GM18867 (cell line): ENCODE measurements at regions not wholly inside any gene's neighbourhood (a gene's known extent, or its start where the extent isn't known, plus 50 kb on each side); places are given as distances from the start of the nearest gene placed in this dataset.
"Not testable (repeated sequence)": the region's sequence is repeated elsewhere in the genome, so short reads cannot be mapped to it uniquely, and the experiment has no call there.

Experiments
- ATAC-seq: cut with Tn5 transposase; IDR thresholded peaks from one replicate; pipeline ENCODE4 v1.9.1; 2021; ENCODE audit warnings: mild to moderate bottlenecking, moderate library complexity; ENCODE audit not compliant: unreplicated experiment

DNA sequence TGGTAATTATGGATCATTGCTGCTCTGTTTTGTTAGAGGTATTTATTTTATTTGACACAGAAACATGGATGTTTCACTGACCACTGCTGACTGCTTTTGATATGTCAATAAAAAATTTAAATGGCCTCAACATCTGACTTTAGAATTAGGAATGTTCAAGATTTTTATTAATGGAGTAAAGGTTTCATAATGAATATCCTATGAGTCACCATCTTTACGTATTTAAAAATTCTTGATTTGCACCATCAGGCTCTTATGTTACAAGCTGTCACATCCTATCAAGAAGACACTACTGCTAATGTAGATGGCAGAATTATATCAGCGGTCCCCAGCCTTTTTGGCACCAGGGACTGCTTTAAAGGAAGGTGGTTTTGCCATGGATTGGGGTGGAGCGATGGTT, 578.7 kb upstream of the NRP1 start:
- ATAC-seq = no peak

DNA sequence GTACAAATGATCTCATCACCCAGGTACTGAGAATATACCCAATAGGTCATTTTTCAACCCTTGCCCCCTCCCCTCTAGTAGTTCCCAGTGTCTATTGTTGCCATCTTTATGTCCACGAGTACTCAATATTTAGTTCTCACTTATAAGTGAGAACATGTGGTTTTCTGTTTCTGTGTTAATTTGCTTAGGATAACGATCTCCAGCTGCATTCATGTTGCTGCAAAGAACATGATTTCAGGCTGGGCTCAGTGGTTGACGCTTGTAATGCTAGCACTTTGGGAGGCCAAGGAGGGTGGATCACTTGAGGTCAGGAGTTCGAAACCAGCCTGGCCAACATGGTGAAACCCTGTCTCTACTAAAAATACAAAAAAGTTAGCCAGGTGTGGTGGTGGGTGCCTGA, 575.0 kb upstream of the NRP1 start:
- not testable (repeated sequence) for ATAC-seq

DNA sequence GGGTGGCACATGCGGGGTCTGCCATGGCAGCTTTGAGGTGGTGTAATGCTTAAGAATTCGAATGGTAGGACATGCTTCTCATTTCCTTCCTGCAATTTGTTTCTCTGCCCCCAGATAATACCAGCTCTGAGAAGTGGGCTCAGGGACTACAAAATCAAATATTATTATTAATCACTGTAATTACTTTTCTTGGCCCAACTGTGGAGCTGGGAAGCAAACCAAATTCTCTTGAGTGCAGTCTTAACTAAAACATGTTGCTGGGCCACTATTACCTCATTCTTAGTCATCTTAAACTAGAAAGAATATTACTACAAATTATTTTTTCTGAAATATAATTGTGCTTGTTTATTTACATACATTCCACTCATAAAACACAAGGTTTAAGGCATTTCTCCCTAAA, 566.7 kb upstream of the NRP1 start:
- no peak for ATAC-seq

DNA sequence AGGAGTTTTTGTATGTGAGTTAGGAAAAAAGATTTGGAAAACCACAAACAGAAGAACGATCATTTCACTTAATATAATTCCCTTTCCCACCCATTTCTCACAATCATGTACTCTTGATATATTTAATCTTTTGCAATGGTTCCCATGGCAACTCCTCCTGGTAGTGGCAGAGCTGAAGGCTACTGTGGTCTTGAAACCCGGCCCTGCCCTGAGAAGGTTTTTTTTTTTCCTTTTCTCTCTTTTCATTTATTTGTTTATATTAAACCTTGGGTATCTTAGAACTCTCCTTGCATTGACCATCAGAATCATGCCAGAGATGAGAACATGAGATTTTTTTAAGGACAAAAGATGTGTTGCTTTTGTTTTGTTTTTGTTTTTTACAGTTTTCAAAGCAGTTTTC, 566.1 kb upstream of the NRP1 start:
- ATAC-seq = no peak

DNA sequence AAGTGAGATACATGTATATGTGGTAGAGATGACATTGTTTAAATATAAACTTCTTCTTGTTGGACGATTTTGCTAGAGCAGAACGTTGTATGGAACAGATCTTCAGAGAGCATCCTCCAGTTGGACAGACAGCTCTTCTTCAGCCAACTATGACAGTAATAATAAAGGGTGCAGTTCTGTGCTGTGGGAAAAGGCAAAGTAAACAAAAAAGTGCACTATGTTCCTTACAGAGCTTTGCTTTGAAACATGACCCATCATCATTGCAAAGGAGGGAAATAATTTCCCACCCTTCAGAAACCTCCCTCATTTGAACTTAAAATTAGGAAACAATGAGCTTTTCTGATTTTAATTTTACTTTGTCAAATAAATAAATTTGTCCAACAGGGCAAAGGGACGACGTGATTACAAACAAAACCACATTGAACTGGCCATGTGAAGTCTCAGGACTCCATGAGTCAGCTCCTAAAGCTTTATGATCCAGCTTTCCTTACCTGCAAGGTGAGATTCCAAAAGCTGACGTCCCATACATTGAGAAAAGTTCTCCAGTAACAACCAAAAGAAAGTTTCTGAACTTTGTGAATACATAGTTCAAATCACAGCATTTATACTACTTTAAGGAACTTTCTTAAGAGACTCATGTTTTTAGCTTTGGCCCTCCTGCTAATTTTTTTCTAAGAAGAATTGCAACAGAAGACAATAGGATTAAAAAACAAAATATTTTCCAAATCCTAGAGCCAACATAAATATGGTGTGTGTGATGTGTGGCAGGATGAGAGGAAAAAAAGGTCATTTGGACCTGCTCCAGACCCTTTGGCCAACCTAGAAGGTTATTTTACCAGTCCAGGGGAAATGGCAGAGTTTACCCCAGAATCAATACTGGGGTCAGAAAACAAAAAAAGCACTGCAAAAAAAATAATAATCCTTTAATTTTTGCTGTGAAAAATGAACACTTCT, 565.4 kb upstream of the NRP1 start:
- no peak for ATAC-seq

DNA sequence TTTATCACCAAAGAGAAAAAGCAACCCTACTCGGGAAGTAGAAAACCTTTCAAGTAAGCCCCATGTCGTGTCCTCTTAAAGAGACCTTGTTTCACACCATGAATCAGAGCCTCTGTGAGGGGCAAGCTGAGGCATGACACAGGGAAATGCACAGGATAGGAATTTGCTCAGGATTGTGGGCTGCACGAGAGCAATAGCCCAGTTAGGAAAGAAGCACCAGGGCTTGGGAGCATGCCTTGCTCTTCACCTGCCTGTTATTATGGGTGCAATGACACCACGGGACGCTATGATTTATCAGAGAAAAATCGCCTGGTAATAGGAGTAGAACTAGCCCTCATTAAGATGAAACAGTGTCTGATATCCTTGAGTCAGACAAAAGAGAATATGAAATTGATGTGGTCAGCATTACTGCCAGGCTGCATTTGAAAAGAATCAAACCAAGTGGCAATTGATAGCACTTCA, 562.9 kb upstream of the NRP1 start:
- ATAC-seq = no peak

DNA sequence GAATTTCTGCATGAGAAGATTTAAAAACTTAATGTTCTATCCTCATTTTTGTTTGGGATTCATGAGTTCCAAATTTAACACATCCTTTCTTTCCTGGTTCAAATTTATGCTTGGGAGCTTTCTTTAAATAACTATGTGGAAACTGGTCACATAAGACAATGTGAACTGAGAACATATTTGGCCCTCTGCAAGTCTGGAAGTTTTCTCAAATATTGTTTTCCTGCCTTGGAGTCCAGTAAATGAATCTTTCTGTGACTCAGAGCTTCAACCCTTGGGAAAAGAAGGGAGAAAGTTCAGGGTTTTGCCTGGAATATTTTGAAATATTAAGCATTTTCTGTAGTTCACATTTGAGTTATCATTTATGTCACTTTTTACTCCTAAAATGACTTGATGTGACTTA, 559.0 kb upstream of the NRP1 start:
- no peak for ATAC-seq

DNA sequence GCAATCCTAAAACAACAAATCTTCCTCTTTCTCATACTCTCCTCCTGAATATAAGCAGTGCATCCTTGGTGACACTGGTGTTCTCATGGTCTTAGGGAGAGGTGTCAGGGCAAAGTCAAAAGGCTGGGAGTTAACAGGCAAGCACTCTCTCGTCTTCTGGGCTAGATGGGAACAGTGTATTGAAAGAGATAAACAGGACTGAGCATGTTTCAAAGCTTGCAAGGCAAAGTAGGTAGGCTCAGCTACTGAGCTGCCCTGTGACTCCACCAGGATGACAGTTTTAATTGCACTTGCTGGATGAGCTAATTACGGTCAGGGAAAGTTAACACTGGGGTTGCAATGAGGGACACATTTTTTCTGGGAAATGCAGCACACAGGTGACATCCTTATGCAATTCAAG, 554.9 kb upstream of the NRP1 start:
- ATAC-seq = no peak

DNA sequence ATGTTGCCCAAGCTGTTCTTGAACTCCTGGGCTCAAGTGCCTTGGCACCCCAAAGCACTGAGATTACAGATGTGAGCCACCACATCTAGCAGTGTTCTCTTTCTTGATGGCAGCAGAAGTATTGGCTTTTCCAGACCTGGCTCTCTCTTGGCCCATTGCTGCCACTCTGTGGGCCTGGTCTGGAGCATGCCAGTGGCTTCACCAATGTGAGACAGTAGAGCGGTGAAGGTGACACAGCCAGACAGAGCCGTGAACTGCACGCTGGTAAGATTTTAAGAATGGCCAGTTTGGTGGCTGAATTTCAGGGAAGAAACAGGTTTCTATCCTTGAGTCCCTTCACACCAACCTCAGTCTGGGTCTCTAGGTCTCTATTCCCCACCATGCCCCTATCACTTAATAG, 552.7 kb upstream of the NRP1 start:
- ATAC-seq = no peak

DNA sequence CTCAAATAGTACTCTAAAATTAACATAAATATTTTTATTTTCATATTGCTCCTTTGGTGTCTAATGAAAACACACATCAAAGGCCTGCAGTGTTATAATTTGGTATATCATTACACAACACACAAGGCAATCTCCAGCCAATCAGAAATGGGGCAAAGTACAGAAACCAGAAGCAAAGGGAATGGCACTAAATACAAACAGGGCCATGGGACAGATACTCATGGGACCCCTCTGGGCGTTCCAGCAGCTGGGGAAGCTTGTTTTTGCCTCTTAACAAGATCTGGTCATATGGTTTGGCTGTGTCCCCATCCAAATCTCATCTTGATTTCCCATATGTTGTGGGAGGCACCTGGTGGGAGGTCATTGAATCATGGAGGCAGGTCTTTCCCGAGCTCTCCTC, 551.8 kb upstream of the NRP1 start:
- ATAC-seq = no peak

DNA sequence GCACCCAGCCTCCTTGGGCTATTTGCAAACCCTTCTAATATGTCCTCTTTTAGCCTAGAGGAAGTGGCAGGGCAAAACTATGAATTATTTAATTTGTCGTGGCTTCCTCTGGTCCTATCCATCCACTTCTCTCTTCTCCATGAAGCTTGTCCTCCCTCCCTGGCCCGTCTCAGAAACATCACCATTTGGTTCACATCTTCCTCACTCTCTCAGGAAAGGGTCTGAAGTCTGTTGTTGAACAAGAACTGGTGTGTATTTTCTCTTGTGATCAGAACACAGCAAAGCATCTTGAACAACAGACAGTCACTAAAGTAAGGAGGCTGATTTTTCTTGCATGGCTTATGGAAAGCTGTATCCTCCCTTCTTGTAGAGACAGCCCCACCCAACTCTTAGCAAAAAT, 550.1 kb upstream of the NRP1 start:
- no peak for ATAC-seq

DNA sequence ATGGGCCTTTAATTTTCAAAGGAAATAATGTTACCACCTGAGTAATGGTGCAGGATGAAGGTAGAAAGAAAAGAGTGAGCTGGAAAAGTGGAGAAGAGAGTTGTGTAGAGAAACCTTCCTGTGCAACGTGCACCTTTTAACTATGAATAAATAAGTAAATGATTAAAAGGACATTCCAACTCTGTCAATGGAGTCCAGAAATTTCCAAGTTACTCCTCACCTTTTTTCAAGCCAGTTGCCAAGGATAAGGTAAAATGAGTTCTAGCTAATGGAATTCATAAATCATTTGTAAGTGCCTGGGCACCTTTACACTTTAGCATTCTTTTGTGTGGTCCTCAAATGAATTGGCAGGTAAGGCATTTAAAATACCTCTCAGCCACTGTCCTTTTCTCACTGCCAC, 549.4 kb upstream of the NRP1 start:
- no peak for ATAC-seq

DNA sequence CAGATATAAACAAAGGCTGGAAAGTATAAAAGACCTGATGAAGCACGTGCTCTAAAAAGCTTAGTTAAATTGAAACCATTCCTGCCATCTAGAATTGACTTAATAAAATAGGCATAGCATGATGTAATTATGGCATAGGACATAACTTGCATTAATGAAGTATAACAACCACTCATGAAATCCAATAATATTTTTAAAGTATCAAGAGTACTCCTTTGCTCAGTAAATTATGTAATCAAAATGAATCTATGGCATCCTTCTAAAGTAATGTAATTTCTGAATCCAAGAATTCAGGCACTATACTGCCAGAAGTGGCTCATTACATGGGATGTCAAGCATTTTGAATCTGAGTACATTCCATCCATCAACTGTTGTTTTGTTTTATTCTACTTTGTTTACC, 548.5 kb upstream of the NRP1 start:
- ATAC-seq = no peak

DNA sequence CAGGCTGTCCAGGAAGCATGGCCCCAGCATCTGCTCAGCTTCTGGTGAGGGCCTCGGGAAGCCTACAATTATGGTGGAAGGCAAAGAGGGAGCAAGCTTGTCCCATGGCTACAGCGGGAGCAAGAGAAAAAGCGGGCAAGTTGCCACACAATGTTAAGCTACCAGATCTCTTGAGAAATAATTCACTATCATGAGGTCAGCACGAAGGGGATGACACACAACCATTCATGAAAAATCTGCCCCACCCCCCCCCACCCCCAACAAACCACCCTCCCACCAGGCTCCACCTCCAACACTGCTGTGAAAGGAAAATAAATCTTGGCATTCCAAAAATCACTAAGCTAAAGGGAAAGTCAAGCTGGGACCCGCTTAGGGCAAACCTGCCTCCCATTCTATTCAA, 545.8 kb upstream of the NRP1 start:
- no peak for ATAC-seq

DNA sequence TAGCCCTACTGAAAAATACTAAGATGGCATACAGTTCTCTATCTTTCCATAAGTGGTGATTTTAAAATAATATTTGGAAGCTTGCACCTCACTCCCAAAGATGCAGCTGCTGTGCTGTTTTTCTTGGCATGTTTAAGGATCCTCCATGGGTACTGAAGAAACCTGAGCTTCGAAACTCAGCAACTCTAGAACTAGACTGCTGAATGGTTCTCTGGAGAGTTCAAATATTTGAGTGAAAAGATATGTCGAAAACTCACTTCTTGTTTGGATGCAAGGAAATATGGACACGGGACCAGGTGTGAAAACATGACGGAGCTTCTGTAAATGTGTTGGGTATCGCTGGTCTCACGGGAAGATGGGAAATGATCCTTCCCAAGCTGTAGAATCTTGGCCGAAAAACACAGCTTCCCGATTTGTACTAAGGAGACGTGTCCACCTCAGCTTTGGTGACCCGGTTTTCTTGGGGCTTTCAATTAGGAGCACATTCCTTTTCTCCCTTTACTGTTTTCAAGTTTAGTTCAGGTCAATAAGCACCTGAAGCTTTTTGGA, 543.8 kb upstream of the NRP1 start:
- no peak for ATAC-seq

DNA sequence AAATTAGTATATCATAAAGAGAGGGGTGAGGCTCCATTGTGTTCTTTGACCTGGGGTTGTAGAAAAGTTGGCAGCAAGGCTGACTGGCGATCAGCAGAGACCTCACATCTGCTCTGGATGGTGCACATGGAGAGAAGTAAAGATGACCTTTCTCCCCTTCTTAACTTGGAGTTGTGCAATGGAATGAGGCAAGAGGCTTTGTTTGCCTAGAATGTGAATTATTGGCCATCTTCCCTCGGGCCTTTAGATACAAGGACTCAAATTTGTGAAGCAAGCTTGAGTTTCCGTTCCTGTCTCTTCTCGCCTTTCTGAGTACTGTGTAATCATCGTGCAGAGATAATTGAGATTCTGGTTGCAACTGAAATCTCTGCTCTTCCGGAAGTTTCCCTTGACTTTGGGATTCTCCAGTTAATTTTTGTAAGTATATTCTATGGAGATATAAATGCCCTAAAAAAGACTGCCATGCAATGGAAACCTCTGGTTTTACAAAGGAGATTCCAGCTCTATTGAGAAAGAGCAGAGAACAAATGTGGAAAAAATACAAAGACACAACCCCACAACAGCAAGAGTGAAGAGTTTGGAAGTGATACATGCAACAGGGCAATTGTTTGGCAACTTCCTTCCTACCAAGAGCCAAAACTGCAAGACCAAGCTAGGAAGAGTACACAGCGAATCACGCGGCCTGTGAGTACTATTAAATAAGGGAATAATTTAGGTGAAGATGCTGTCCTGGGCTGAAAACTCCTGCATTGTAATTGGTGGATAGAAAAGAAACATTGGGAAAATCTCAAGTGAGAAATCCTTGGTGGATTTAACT, 542.3 kb upstream of the NRP1 start:
- ATAC-seq = no peak

DNA sequence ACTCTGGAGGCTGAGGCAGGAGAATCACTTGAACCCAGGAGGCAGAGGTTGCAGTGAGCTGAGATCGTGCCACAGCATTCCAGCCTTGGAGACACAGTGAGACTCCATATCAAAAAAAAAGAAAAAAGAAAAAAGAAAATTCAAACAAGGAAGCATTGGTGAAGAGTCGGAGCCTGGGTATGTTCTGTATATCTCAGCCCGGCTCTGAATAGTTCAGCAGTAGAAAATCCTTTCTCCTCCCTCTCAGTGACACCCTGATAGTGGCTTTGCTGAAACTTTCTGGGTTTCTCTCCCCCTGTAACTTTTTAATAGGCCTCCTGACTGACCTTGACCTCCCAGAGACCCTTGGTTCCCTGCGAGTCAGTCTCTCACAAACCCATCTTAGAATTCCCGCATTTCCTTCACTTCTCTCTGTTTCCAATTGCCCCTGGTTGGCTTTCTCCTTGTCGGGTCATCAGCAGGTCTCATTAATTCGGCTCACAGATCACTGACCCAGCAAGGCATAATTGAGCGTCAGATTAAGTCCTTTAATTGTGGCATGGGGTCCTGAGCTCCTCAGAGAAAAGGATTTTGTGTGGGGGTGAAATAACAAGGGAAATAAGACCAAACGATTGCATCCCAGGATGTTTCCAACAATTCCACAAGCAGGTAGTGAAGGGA, 541.6 kb upstream of the NRP1 start:
- no peak for ATAC-seq

DNA sequence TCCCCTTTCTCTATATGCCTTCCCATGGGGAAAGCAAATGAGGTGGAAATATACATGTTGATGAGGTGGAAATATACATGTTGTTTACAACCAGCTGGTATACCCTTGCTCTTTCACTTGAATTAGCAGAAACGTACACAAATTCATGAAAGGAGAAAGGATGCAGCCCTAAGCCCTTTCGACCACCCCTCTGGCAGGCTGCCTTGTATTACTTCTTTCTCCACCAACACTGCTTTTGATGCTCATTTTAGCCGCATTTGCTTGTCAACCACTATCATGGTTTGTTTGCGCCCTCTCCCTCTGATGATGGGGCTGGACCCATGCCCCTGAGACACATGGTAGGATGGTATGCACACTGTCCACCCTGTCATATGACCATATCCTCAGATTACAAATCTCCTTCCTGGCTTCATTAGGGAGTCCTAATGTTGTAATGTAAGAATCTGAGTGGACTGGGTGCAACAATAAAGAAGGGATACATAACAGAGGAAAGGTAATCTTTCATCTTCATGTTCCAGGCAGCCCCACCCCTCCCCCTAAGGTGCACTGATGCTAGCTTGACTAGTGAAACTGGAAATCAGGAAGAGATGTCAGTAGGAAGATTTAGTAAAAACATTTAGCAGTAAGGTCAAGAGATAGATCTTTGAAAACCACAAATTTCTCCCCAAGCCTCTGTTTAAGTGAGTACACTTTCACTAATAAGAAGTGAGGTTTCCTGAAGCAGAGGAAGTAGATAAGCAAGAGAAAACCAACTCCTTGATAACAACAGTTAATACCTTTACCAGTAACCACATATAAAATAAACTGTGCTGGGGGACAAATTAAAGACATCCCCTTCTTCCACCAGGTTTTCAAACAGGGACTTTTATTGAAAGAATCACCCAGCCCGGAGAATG, 536.8 kb upstream of the NRP1 start:
- no peak for ATAC-seq

DNA sequence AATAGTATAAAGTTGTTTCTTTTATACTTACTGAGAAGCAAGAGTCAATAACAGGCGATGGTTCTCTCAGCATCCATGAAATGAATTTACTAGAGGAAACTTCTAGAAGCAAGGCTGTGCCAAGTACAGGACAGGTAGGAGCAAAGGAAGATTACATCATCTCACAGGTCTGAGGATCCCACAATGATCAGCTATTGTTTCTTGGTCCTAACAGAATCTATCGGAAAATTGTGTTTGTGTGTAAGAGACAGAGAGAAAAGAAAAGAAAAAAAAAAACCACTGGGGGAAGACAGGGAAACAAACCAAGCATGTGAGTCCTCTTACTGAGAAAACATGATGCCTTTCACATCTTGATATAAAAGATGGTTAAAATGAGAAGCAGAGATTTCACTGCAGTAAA, 535.0 kb upstream of the NRP1 start:
- no peak for ATAC-seq

DNA sequence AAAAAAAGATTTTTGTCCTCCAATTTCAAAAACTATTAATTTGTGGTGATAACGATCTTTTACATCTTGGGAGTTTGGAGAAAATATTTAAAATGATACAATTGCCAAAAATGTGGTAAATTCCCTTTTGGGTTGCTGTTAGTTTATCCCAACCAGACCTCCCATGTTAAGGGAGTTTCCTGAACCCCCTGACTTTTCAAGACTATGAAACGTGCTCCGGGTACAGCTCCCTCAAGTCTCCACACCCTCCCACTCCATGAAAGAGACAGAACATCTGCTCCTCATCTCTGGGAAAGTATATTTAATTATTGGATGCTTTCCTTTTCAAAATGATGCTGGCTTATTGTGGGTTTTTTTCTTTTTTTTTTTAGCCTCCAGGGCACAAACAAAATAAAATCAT, 534.6 kb upstream of the NRP1 start:
- ATAC-seq = no peak
